HL-60 (cell line): ENCODE measurements at regions not wholly inside any gene's neighbourhood (a gene's known extent, or its start where the extent isn't known, plus 50 kb on each side); places are given as distances from the start of the nearest gene placed in this dataset.

ENCODE experiments used
- DNase-seq, 2 experiments: peaks; one replicate each; pipeline ENCODE4 v3.0.0-alpha.2; 2010 to 2020; ENCODE audit warnings: low read depth in 1 of 2, low spot score in 1 of 2
- H3K27ac ChIP-seq: fragments of 250-450 bp; sonication (Bioruptor Pico); replicated peaks from 2 replicates; pipeline ENCODE4 v1.5.1; 2020; ENCODE audit warnings: mild to moderate bottlenecking, moderate library complexity
- H3K27me3 ChIP-seq: fragments of 250-450 bp; sonication (Bioruptor Pico); 2 replicates; pipeline ENCODE4 v1.5.1; 2021; ENCODE audit warnings: mild to moderate bottlenecking, moderate library complexity; ENCODE audit not compliant: insufficient read depth, poor library complexity, severe bottlenecking
- H3K4me3 ChIP-seq: replicated peaks from 2 replicates; pipeline ENCODE4 v1.5.1; 2011; ENCODE audit warnings: mild to moderate bottlenecking, control low read depth, low read length; ENCODE audit not compliant: insufficient read depth
- CTCF ChIP-seq: IDR thresholded peaks from one replicate; pipeline ENCODE4 v1.5.1; 2011; ENCODE audit warnings: low read length, control low read depth, inconsistent platforms; ENCODE audit not compliant: insufficient read depth
- GABPA ChIP-seq: IDR thresholded peaks from 2 replicates; pipeline ENCODE4 v1.6.1; 2012; ENCODE audit warnings: low read depth
- POLR2AphosphoS5 ChIP-seq: IDR thresholded peaks from 2 replicates; pipeline ENCODE4 v1.6.1; 2012; ENCODE audit warnings: low read depth
- REST ChIP-seq: IDR thresholded peaks from 2 replicates; pipeline ENCODE4 v1.6.1; 2012; ENCODE audit warnings: low read depth; ENCODE audit not compliant: insufficient replicate concordance
- SPI1 ChIP-seq: IDR thresholded peaks from 2 replicates; pipeline ENCODE4 v1.6.1; 2012; ENCODE audit warnings: low read depth, mild to moderate bottlenecking, borderline replicate concordance

- no peak overlapping the region for H3K27ac ChIP-seq
- TF ChIP-seq SPI1: no peak
- TF ChIP-seq CTCF: no peak
- TF ChIP-seq GABPA: no peak
- no peak for TF ChIP-seq POLR2AphosphoS5
- no peak for TF ChIP-seq REST
- no peaks in the 10 kb centered on the region for H3K27me3 ChIP-seq
- H3K4me3 ChIP-seq: no peak overlapping the region
- DNase-seq: no peak
These were observed 220.7 kb downstream of the CLCN4 start for GRCh38 chrX:10377427-10377826.

GRCh38 chrX:10379878-10380277 lies 223.1 kb downstream of the CLCN4 start:
- Histone ChIP-seq H3K27ac (no peak overlapping the region), H3K27me3 (no peaks in the 10 kb centered on the region), H3K4me3 (no peak overlapping the region)
- no peak for DNase-seq
- no peak for TF ChIP-seq GABPA
- no peak for TF ChIP-seq SPI1
- no peak for TF ChIP-seq CTCF

- no peak for TF ChIP-seq GABPA
- no peak for TF ChIP-seq POLR2AphosphoS5
- TF ChIP-seq SPI1: no peak
- no peak for TF ChIP-seq CTCF
- TF ChIP-seq REST: no peak
- Histone ChIP-seq H3K4me3 (no peak overlapping the region), H3K27ac (no peak overlapping the region), H3K27me3 (no peaks in the 10 kb centered on the region)
- DNase-seq: no peak
These were observed 223.5 kb downstream of the CLCN4 start for GRCh38 chrX:10380300-10380699.

DNA sequence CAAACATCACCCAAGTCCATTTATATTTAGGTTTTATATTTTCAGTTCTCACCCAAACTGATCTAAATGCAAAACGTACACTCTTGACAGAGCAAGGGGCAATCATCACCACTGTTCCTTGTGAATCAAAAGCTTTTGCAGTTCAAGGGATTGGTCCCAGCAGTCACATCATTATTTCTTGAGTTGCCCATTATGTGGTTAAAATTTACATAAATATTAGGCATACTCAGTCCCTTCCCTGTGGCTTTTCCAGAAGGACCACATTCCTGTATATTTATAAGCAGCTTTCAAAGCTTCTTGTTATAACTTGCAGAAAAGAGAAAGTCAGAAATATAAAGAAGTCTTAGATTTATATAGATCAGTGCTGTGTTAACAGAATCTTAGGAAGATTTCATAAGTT lies 224.4 kb downstream of the CLCN4 start:
- Histone ChIP-seq H3K4me3 (no peak overlapping the region), H3K27ac (no peak overlapping the region), H3K27me3 (no peaks in the 10 kb centered on the region)
- no peak for DNase-seq
- no peak for TF ChIP-seq POLR2AphosphoS5
- TF ChIP-seq SPI1: no peak
